ENCODE measurements at regions not wholly inside any gene's neighbourhood (a gene's known extent, or its start where the extent isn't known, plus 50 kb on each side); places are given as distances from the start of the nearest gene placed in this dataset.

- POLR2A ChIA-PET = no interaction called here
- intact Hi-C loops (cut with micrococcal nuclease; ENCODE audit: unreplicated experiment) = no loop called here
- no TSS peak for BruUV-seq (replicated peaks)
Observed at GRCh38 chr11:71102251-71102995, 150.0 kb downstream of the SHANK2 start.

GRCh38 chr11:71101606-71102005 lies 150.8 kb downstream of the SHANK2 start:
- no peaks in the 10 kb centered on the region for H3K9me3 ChIP-seq (ENCODE audit: control insufficient read depth, insufficient read depth, low read depth, low read length)
- H3K27me3 ChIP-seq (ENCODE audit: control insufficient read depth, insufficient read depth, low read length) = no peaks in the 10 kb centered on the region; the same call in 1 of the 2 replicates
- no peak for TF ChIP-seq CTCF (IDR thresholded peaks at IDR 0.05)
- no peak for TF ChIP-seq POLR2AphosphoS5 (IDR thresholded peaks at IDR 0.05; ENCODE audit: low read depth, low read length)
- TF ChIP-seq TCF7L2 (IDR thresholded peaks at IDR 0.05; ENCODE audit: low read depth, low read length) = no peak
- TF ChIP-seq REST (IDR thresholded peaks at IDR 0.05; ENCODE audit: insufficient read depth in 1 of 2, low read depth in 2 of 2, low read length in 1 of 2) = no peak
- TF ChIP-seq SIN3A (IDR thresholded peaks at IDR 0.05; ENCODE audit: borderline replicate concordance, insufficient read depth, low read depth, low read length) = no peak
- CTCF ChIA-PET = interaction anchor here (0.6 kb wide), 1 partner anchor 324 kb away, joined by 4 read pairs; no protein-coding TSS in a partner anchor
- intact Hi-C loops (cut with micrococcal nuclease; ENCODE audit: unreplicated experiment) = no loop called here
- no TSS peak for BruUV-seq (replicated peaks)
- H3K27ac ChIP-seq (ENCODE audit: low read length) = no peak overlapping the region
- no peaks in the 10 kb centered on the region for H3K36me3 ChIP-seq (ENCODE audit: control insufficient read depth, insufficient read depth, low read length)
- DNase-seq (ENCODE audit: low read depth, low spot score) (no peak), ATAC-seq (no peak)
- H3K4me1 ChIP-seq (ENCODE audit: control insufficient read depth, insufficient read depth, low read length) = no peaks in the 10 kb centered on the region
- POLR2A ChIA-PET = no interaction called here
- in situ Hi-C loops (cut with HindIII; ENCODE audit: low pct_unique_long_range_greater_than_20kb, low sequenced_read_pairs) = no loop called here
- H3K4me3 ChIP-seq (ENCODE audit: low read depth in 2 of 2, low read length in 2 of 2) = no peak overlapping the region

More at GRCh38 chr11:71102251-71102995, 150.0 kb downstream of the SHANK2 start:
- in situ Hi-C loops (cut with HindIII; ENCODE audit: low pct_unique_long_range_greater_than_20kb, low sequenced_read_pairs) = no loop called here
- H3K4me3 ChIP-seq (ENCODE audit: low read depth in 2 of 2, low read length in 2 of 2) = no peak overlapping the region
- DNase-seq (ENCODE audit: low read depth, low spot score) = no peak
- no peaks in the 10 kb centered on the region for H3K4me1 ChIP-seq (ENCODE audit: control insufficient read depth, insufficient read depth, low read length)
- no peaks in the 10 kb centered on the region; the same call in 1 of the 2 replicates for H3K27me3 ChIP-seq (ENCODE audit: control insufficient read depth, insufficient read depth, low read length)
- peak; percentile 55; the same call in 1 of the 2 replicates for ATAC-seq
- no peaks in the 10 kb centered on the region for H3K36me3 ChIP-seq (ENCODE audit: control insufficient read depth, insufficient read depth, low read length)
- H3K27ac ChIP-seq (ENCODE audit: low read length) = no peak overlapping the region
- CTCF ChIA-PET = interaction anchor here (0.6 kb wide), 1 partner anchor 317 kb away, joined by 3 read pairs; no protein-coding TSS in a partner anchor
- TF ChIP-seq REST (IDR thresholded peaks at IDR 0.05; ENCODE audit: insufficient read depth in 1 of 2, low read depth in 2 of 2, low read length in 1 of 2) (no peak), CTCF (IDR thresholded peaks at IDR 0.05) (no peak), SIN3A (IDR thresholded peaks at IDR 0.05; ENCODE audit: borderline replicate concordance, insufficient read depth, low read depth, low read length) (no peak), POLR2AphosphoS5 (IDR thresholded peaks at IDR 0.05; ENCODE audit: low read depth, low read length) (no peak), TCF7L2 (IDR thresholded peaks at IDR 0.05; ENCODE audit: low read depth, low read length) (no peak)
- no peaks in the 10 kb centered on the region for H3K9me3 ChIP-seq (ENCODE audit: control insufficient read depth, insufficient read depth, low read depth, low read length)
